Spleen (tissue), 7 donors: ENCODE measurements at regions not wholly inside any gene's neighbourhood (a gene's known extent, or its start where the extent isn't known, plus 50 kb on each side); places are given as distances from the start of the nearest gene placed in this dataset.

Experiments used
- POLR2AphosphoS5 ChIP-seq, 3 donors: sonication (generic); formaldehyde crosslinking; IDR thresholded peaks; one replicate each; pipeline ENCODE4 v1.5.1; 2017; ENCODE audit warnings: antibody characterized with exemption in 3 of 3
- TF ChIP-seq, protein P1 (sequence below), 11 experiments: fragments of 200-600 bp in 7 of 11; fragments of 450-650 bp in 4 of 11; sonication (generic) in 4 of 11; IDR thresholded peaks in 8 of 11; conservative IDR thresholded peaks in 3 of 11; 1 replicate in 7 of 11; 2 replicates in 4 of 11; pipeline versions ENCODE4 v1.4.0 to v1.8.0; 2016 to 2021; ENCODE audit warnings: antibody characterized with exemption in 11 of 11, inconsistent platforms in 4 of 11, mild to moderate bottlenecking in 1 of 11
- donor health status: DM: no; HTN: no; CAD: no; lungs with moderate emphysema.
- donor health status: DM: no; HTN: no; CAD: no.
- donor health status: DM: no; HTN: no; CAD: no.

DNA sequence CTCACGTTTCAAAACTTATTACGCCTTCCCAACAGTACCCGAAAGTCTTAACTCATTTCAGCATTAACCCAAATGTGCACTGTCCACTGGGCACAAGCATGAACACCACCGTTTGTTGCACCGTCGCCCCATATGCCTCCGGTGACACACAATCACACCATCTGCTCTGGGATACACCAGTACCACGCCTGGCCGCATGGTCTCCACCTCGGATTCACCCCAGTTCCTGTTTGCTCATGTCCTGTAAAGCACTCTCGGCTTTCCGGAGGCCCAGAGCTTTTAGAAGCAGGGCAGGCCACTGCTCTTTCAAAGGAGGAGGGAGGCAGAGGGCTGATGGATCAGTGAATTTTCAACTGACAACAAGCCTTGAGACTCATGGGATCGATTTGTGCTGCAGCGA, 1570.0 kb upstream of the DEFB115 start:
- TF ChIP-seq, protein P1, sequence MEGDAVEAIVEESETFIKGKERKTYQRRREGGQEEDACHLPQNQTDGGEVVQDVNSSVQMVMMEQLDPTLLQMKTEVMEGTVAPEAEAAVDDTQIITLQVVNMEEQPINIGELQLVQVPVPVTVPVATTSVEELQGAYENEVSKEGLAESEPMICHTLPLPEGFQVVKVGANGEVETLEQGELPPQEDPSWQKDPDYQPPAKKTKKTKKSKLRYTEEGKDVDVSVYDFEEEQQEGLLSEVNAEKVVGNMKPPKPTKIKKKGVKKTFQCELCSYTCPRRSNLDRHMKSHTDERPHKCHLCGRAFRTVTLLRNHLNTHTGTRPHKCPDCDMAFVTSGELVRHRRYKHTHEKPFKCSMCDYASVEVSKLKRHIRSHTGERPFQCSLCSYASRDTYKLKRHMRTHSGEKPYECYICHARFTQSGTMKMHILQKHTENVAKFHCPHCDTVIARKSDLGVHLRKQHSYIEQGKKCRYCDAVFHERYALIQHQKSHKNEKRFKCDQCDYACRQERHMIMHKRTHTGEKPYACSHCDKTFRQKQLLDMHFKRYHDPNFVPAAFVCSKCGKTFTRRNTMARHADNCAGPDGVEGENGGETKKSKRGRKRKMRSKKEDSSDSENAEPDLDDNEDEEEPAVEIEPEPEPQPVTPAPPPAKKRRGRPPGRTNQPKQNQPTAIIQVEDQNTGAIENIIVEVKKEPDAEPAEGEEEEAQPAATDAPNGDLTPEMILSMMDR (IDR thresholded peaks at IDR 0.05 in 8 of 11, conservative IDR thresholded peaks at IDR 0.05 in 3 of 11) = no peak
- TF ChIP-seq POLR2AphosphoS5 (IDR thresholded peaks at IDR 0.05) = no peak
